Neuronal stem cell (in vitro differentiated cells): ENCODE measurements at regions not wholly inside any gene's neighbourhood (a gene's known extent, or its start where the extent isn't known, plus 50 kb on each side); places are given as distances from the start of the nearest gene placed in this dataset.

Source experiments
- DNase-seq: peaks from one replicate; pipeline ENCODE4 v3.0.0-alpha.2; 2013; ENCODE audit warnings: low spot score
- H2AFZ ChIP-seq: one replicate; pipeline ENCODE4 v1.6.1; 2013; ENCODE audit warnings: mild to moderate bottlenecking, low read length, inconsistent platforms
- H2AK5ac ChIP-seq: 2 replicates; pipeline ENCODE4 v1.6.1; 2013; ENCODE audit warnings: low read depth, mild to moderate bottlenecking, inconsistent platforms, low read length, moderate library complexity, mixed read lengths
- H2BK120ac ChIP-seq: 2 replicates; pipeline ENCODE4 v1.6.1; 2013; ENCODE audit warnings: low read depth, mild to moderate bottlenecking, inconsistent platforms, low read length, moderate library complexity, mixed read lengths
- H2BK12ac ChIP-seq: one replicate; pipeline ENCODE4 v1.6.1; 2013; ENCODE audit warnings: low read length, inconsistent platforms
- H2BK15ac ChIP-seq: 2 replicates; pipeline ENCODE4 v1.6.1; 2013; ENCODE audit warnings: mild to moderate bottlenecking, low read length, inconsistent platforms, mixed read lengths
- H2BK5ac ChIP-seq: one replicate; pipeline ENCODE4 v1.6.1; 2013; ENCODE audit warnings: inconsistent platforms, mild to moderate bottlenecking, low read length, moderate library complexity
- H3K14ac ChIP-seq: one replicate; pipeline ENCODE4 v1.6.1; 2013; ENCODE audit warnings: low read length, inconsistent platforms
- H3K18ac ChIP-seq: 2 replicates; pipeline ENCODE4 v1.6.1; 2013; ENCODE audit warnings: low read length, inconsistent platforms
- H3K23ac ChIP-seq: 2 replicates; pipeline ENCODE4 v1.6.1; 2013; ENCODE audit warnings: low read depth, mild to moderate bottlenecking, mixed read lengths, low read length, inconsistent platforms; ENCODE audit not compliant: poor library complexity
- H3K27ac ChIP-seq: replicated peaks from 3 replicates; pipeline ENCODE4 v1.5.1; 2013; ENCODE audit warnings: low read length, inconsistent platforms
- H3K27me3 ChIP-seq, 3 experiments: 2 replicates each; pipeline ENCODE4 v1.6.1; 2013; ENCODE audit warnings: low read length in 3 of 3, mild to moderate bottlenecking in 2 of 3, inconsistent platforms in 1 of 3, low read depth in 1 of 3, mixed read lengths in 1 of 3, moderate library complexity in 1 of 3; ENCODE audit not compliant: control insufficient read depth in 3 of 3, insufficient read depth in 3 of 3
- H3K36me3 ChIP-seq, 2 donors: replicated peaks in 1 of 2; 2 replicates each; pipeline ENCODE4 v1.6.1; 2013; ENCODE audit warnings: low read length in 2 of 2; ENCODE audit not compliant: control insufficient read depth in 2 of 2, insufficient read depth in 2 of 2
- H3K4ac ChIP-seq: 2 replicates; pipeline ENCODE4 v1.6.1; 2013; ENCODE audit warnings: inconsistent platforms, mild to moderate bottlenecking, low read length, moderate library complexity
- H3K4me1 ChIP-seq, 2 donors: 1 replicate in 1 of 2; 2 replicates in 1 of 2; pipeline ENCODE4 v1.6.1; 2013; ENCODE audit warnings: low read length in 2 of 2, low read depth in 1 of 2; ENCODE audit not compliant: control insufficient read depth in 2 of 2, insufficient read depth in 1 of 2
- H3K4me2 ChIP-seq: one replicate; pipeline ENCODE4 v1.6.1; 2013; ENCODE audit warnings: mild to moderate bottlenecking, low read length, inconsistent platforms; ENCODE audit not compliant: insufficient read depth, poor library complexity, severe bottlenecking
- H3K4me3 ChIP-seq, 2 donors: 2 replicates each; pipeline ENCODE4 v1.5.1; 2013; ENCODE audit warnings: low read length in 2 of 2, mild to moderate bottlenecking in 2 of 2, inconsistent platforms in 1 of 2, moderate library complexity in 1 of 2
- H3K79me1 ChIP-seq: one replicate; pipeline ENCODE4 v1.6.1; 2013; ENCODE audit warnings: low read depth, mild to moderate bottlenecking, inconsistent platforms, low read length, moderate library complexity
- H3K9ac ChIP-seq: one replicate; pipeline ENCODE4 v1.6.1; 2013; ENCODE audit warnings: mild to moderate bottlenecking, low read depth, low read length, inconsistent platforms; ENCODE audit not compliant: poor library complexity
- H3K9me3 ChIP-seq, 2 donors: replicated peaks in 1 of 2; 2 replicates each; pipeline versions ENCODE3 to v1.6.1; 2013; ENCODE audit warnings: low read length in 2 of 2, mild to moderate bottlenecking in 2 of 2, inconsistent platforms in 1 of 2, low read depth in 1 of 2, mixed read lengths in 1 of 2, moderate library complexity in 1 of 2; ENCODE audit not compliant: control insufficient read depth in 2 of 2, insufficient read depth in 1 of 2
- H4K8ac ChIP-seq: one replicate; pipeline ENCODE4 v1.6.1; 2013; ENCODE audit warnings: low read depth, mild to moderate bottlenecking, inconsistent platforms, low read length, moderate library complexity
- H4K91ac ChIP-seq: one replicate; pipeline ENCODE4 v1.6.1; 2013; ENCODE audit warnings: low read length, low read depth, mild to moderate bottlenecking, inconsistent platforms; ENCODE audit not compliant: poor library complexity
- WGBS, 2 donors: extraction: QIAGEN DNeasy Blood & Tissue Kit; methylation state at CpG; one replicate each; pipeline ENCODE4 v1.1.7; 2013; ENCODE audit warnings: missing lambda C conversion rate in 2 of 2, mixed read lengths in 1 of 2; ENCODE audit not compliant: insufficient read length in 2 of 2, insufficient replicate concordance in 1 of 2; ENCODE audit errors: extremely low coverage in 2 of 2; 5-methylcytosine and 5-hydroxymethylcytosine counted together

GRCh38 chr9:129367287-129367686, 189.2 kb upstream of the IER5L start:
- no peaks in the 10 kb centered on the region for H3K27me3 ChIP-seq
- no peak overlapping the region for H2BK15ac ChIP-seq
- peaks cover 2 to 4% of the 10 kb centered on the region in 2 donors for H3K9me3 ChIP-seq
- H2BK5ac ChIP-seq, result no peak overlapping the region
- no peak overlapping the region for H3K27ac ChIP-seq
- H3K9ac ChIP-seq, result no peak overlapping the region
- no peak overlapping the region for H2BK120ac ChIP-seq
- peaks cover 0 to 5% of the 10 kb centered on the region in 2 donors for H3K4me1 ChIP-seq
- no peaks in the 10 kb centered on the region for H3K79me1 ChIP-seq
- no peak overlapping the region for H2AFZ ChIP-seq
- no peak overlapping the region for H3K23ac ChIP-seq
- no peak overlapping the region for H3K14ac ChIP-seq
- no peak for DNase-seq
- H2BK12ac ChIP-seq, result no peak overlapping the region
- no peak overlapping the region for H4K91ac ChIP-seq
- no peak overlapping the region for H3K4me2 ChIP-seq
- no CpG with 5 or more reads among the region's 5 CpGs for WGBS, 2 donors
- H3K18ac ChIP-seq, result no peak overlapping the region
- no peaks in the 10 kb centered on the region for H3K36me3 ChIP-seq
- no peak overlapping the region for H3K4me3 ChIP-seq
- H3K4ac ChIP-seq, result no peak overlapping the region
- H4K8ac ChIP-seq, result no peak overlapping the region
- H2AK5ac ChIP-seq, result no peak overlapping the region

GRCh38 chr9:129365196-129365595, 187.1 kb upstream of the IER5L start:
- Histone ChIP-seq H2BK12ac (no peak overlapping the region), H3K79me1 (no peaks in the 10 kb centered on the region), H2BK120ac (no peak overlapping the region), H3K36me3 (peaks cover 0 to 3% of the 10 kb centered on the region in 2 donors), H3K27me3 (peaks cover 0 to 2% (median 0%) of the 10 kb centered on the region in 3 experiments), H3K23ac (no peak overlapping the region), H3K4me2 (no peak overlapping the region), H2AFZ (no peak overlapping the region), H3K14ac (no peak overlapping the region), H3K9me3 (peaks cover 4% of the 10 kb centered on the region in 2 donors), H3K4ac (no peak overlapping the region), H3K4me3 (no peak overlapping the region), H4K8ac (no peak overlapping the region), H3K4me1 (peaks cover 5 to 16% of the 10 kb centered on the region in 2 donors), H4K91ac (no peak overlapping the region), H3K18ac (no peak overlapping the region), H3K27ac (no peak overlapping the region), H3K9ac (no peak overlapping the region), H2AK5ac (no peak overlapping the region), H2BK5ac (no peak overlapping the region), H2BK15ac (no peak overlapping the region)
- no CpG with 5 or more reads among the region's 5 CpGs for WGBS, 2 donors
- no peak for DNase-seq

DNA sequence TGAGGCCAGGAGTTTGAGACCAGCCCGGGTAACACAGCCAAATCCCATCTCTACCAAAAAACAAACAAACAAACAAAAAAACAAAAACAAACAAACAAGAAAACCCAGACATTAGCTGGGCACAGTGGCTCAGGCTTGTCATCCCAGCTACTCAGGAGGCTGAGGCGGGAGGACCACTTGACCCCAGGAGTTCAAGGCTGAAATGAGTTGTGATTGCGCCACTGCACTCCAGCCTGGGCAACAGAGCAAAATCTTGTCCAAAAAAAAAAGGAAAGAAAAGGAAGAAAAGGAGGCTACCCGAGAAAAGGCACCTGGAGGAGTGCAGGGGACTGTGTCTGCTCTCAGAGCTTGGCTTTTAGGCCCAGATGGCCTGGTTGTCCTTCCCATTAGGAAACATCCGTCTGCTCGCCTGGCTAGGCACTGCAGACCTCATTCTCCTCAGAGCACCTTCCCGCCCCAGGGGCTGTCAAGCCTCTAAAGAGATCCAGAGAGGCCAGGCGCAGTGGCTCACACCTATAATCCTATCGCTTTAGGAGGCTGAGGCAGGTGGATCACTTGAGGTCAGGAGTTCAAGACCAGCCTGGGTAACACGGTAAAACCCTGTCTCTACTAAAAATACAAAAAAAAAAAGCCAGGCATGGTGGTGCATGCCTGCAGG, 185.3 kb upstream of the IER5L start:
- Histone ChIP-seq H2BK12ac (no peak overlapping the region), H3K36me3 (peaks cover 0 to 3% of the 10 kb centered on the region in 2 donors), H4K8ac (no peak overlapping the region), H3K4me2 (no peak overlapping the region), H3K18ac (no peak overlapping the region), H3K27me3 (peaks cover 0 to 2% (median 0%) of the 10 kb centered on the region in 3 experiments), H4K91ac (no peak overlapping the region), H3K79me1 (no peaks in the 10 kb centered on the region), H3K23ac (no peak overlapping the region), H3K9me3 (peaks cover 0 to 4% of the 10 kb centered on the region in 2 donors), H2BK120ac (no peak overlapping the region), H3K14ac (no peak overlapping the region), H3K9ac (no peak overlapping the region), H2BK15ac (no peak overlapping the region), H2BK5ac (no peak overlapping the region), H3K4ac (no peak overlapping the region), H3K4me3 (no peak overlapping the region), H2AK5ac (no peak overlapping the region), H3K27ac (no peak overlapping the region), H2AFZ (no peak overlapping the region), H3K4me1 (peaks cover 6 to 18% of the 10 kb centered on the region in 2 donors)
- DNase-seq, result no peak
- no CpG with 5 or more reads among the region's 10 CpGs for WGBS, 2 donors

DNA sequence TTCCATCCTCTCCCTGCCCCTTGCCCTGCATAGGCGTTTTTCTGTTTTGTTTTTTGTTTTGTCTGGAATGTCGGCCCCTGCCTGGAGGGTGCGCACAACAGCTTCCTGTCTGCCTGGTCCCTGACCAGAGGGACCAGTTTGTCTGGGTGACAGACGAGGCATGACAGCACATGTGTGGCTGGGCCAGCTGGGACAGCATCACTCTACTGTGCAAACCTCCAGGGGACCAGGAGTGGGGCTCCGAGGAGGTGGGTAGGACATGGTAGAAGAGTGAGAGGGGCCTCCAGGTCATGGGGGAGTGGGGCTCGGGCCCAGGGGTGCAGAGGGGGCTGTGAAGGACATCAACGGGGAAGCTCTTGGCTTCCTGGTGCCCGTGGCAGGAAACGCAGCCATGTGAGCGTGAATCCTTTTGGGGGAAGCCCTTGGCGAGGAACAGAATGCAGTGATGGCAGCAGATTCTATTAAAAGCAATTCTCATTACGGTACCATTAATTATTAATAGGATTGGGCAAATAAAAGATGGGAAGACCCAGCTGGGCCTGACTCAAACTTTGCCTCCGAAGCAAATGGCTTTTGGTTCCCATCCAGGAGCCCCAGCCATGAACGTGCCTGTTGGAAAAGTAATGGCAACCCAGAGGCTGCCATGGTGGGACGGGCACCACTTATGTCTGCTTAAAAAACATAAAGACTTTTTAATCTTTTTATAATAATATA, 184.4 kb upstream of the IER5L start:
- Histone ChIP-seq H3K4me3 (no peak overlapping the region), H3K18ac (peak overlapping the region; percentile 55), H3K4me1 (peaks cover 6 to 16% of the 10 kb centered on the region in 2 donors), H3K9ac (no peak overlapping the region), H3K14ac (no peak overlapping the region), H3K36me3 (peaks cover 0 to 3% of the 10 kb centered on the region in 2 donors), H2BK5ac (no peak overlapping the region), H3K4ac (no peak overlapping the region), H2BK15ac (peak overlapping the region; percentile 28), H3K4me2 (no peak overlapping the region), H2AFZ (peak overlapping the region; percentile 82), H2AK5ac (peak overlapping the region; percentile 37), H3K27ac (no peak overlapping the region), H4K8ac (no peak overlapping the region), H2BK120ac (no peak overlapping the region), H3K9me3 (peaks cover 0 to 4% of the 10 kb centered on the region in 2 donors), H3K27me3 (peaks cover 0 to 2% (median 0%) of the 10 kb centered on the region in 3 experiments), H2BK12ac (peak overlapping the region; percentile 80), H3K79me1 (no peaks in the 10 kb centered on the region), H3K23ac (no peak overlapping the region), H4K91ac (no peak overlapping the region)
- no peak for DNase-seq
- no CpG with 5 or more reads among the region's 15 CpGs for WGBS, 2 donors
